ENCODE measurements at regions not wholly inside any gene's neighbourhood (a gene's known extent, or its start where the extent isn't known, plus 50 kb on each side); places are given as distances from the start of the nearest gene placed in this dataset.

DNA sequence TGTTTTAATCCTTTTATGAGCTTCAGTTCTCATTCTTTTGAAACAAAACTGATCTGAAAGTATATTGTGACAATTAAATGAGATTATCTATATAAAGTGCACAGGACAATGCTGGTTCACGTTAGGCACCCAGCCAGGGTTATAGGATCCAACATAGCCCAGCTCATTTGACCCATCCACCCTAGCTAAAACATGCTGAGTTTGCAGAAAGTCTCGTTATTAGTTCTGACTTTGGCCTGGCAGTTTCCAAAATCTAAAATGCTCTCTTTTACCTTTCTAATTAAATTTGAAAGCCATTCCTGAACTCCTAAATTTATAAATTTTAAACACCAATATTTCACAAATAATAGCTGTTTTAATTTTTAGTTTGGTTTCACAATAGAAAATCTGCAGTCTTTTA is 131.9 kb upstream of the PTPRD start:
- H3K4me2 ChIP-seq (ENCODE audit: insufficient read depth, low read length) = no peak overlapping the region
- H3K4me3 ChIP-seq (ENCODE audit: low read depth in 1 of 2, low read length in 2 of 2) = no peak overlapping the region
- ATAC-seq (ENCODE audit: insufficient read depth, low read depth) (no peak), DNase-seq (no peak)
- H3K4me1 ChIP-seq (ENCODE audit: insufficient read depth, low read length) = no peaks in the 10 kb centered on the region
- no peaks in the 10 kb centered on the region for H3K36me3 ChIP-seq (ENCODE audit: insufficient read depth, low read length)
- H3K9me3 ChIP-seq (ENCODE audit: insufficient read depth, low read length, severe bottlenecking) = no peaks in the 10 kb centered on the region
- no peak for TF ChIP-seq EZH2 (IDR thresholded peaks at IDR 0.05; ENCODE audit: borderline replicate concordance, low read depth, low read length, severe bottlenecking)
- TF ChIP-seq, protein P1, sequence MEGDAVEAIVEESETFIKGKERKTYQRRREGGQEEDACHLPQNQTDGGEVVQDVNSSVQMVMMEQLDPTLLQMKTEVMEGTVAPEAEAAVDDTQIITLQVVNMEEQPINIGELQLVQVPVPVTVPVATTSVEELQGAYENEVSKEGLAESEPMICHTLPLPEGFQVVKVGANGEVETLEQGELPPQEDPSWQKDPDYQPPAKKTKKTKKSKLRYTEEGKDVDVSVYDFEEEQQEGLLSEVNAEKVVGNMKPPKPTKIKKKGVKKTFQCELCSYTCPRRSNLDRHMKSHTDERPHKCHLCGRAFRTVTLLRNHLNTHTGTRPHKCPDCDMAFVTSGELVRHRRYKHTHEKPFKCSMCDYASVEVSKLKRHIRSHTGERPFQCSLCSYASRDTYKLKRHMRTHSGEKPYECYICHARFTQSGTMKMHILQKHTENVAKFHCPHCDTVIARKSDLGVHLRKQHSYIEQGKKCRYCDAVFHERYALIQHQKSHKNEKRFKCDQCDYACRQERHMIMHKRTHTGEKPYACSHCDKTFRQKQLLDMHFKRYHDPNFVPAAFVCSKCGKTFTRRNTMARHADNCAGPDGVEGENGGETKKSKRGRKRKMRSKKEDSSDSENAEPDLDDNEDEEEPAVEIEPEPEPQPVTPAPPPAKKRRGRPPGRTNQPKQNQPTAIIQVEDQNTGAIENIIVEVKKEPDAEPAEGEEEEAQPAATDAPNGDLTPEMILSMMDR (IDR thresholded peaks at IDR 0.05; ENCODE audit: borderline replicate concordance, extremely low read depth, low read length, poor library complexity, severe bottlenecking) = no peak
- no peak overlapping the region for H3K9ac ChIP-seq (ENCODE audit: low read depth, low read length)
- H3K27ac ChIP-seq (ENCODE audit: low read length) = no peak overlapping the region
- no peaks in the 10 kb centered on the region for H3K27me3 ChIP-seq (ENCODE audit: insufficient read depth, low read length, poor library complexity)
- no peaks in the 10 kb centered on the region for H4K20me1 ChIP-seq (ENCODE audit: insufficient read depth, low read length)
- no peak overlapping the region for H2AFZ ChIP-seq (ENCODE audit: low read depth, low read length)
- H3K79me2 ChIP-seq (ENCODE audit: insufficient read depth, low read length) = no peaks in the 10 kb centered on the region

DNA sequence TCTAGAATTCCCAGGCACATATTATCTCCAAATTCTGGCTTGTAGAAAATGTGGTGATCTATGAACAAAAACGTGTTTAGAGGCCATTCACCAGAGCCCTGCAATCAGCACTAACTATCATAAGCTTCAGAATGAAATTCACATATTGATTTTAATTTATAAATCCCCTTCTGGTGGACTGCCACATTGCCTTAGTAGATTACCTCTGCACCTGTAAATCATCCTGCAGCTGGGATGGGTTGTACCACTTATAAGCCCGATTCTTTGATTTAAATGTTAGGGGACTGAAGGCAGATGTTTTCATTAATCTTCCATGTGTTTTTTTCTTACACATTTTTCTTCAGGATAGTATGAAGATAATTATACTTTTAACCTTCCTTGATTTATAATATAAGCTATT is 140.7 kb upstream of the PTPRD start:
- DNase-seq (no peak), ATAC-seq (ENCODE audit: insufficient read depth, low read depth) (no peak)
- no peak overlapping the region for H3K4me2 ChIP-seq (ENCODE audit: insufficient read depth, low read length)
- H3K27me3 ChIP-seq (ENCODE audit: insufficient read depth, low read length, poor library complexity) = no peaks in the 10 kb centered on the region
- H4K20me1 ChIP-seq (ENCODE audit: insufficient read depth, low read length) = no peaks in the 10 kb centered on the region
- H3K4me1 ChIP-seq (ENCODE audit: insufficient read depth, low read length) = no peaks in the 10 kb centered on the region
- H3K79me2 ChIP-seq (ENCODE audit: insufficient read depth, low read length) = no peaks in the 10 kb centered on the region
- no peak overlapping the region for H3K4me3 ChIP-seq (ENCODE audit: low read depth in 1 of 2, low read length in 2 of 2)
- no peaks in the 10 kb centered on the region for H3K36me3 ChIP-seq (ENCODE audit: insufficient read depth, low read length)
- TF ChIP-seq, protein P1 (IDR thresholded peaks at IDR 0.05; ENCODE audit: borderline replicate concordance, extremely low read depth, low read length, poor library complexity, severe bottlenecking) = no peak
- no peak for TF ChIP-seq EZH2 (IDR thresholded peaks at IDR 0.05; ENCODE audit: borderline replicate concordance, low read depth, low read length, severe bottlenecking)
- no peaks in the 10 kb centered on the region for H3K9me3 ChIP-seq (ENCODE audit: insufficient read depth, low read length, severe bottlenecking)
- H3K9ac ChIP-seq (ENCODE audit: low read depth, low read length) = no peak overlapping the region
- H2AFZ ChIP-seq (ENCODE audit: low read depth, low read length) = no peak overlapping the region
- no peak overlapping the region for H3K27ac ChIP-seq (ENCODE audit: low read length)

DNA sequence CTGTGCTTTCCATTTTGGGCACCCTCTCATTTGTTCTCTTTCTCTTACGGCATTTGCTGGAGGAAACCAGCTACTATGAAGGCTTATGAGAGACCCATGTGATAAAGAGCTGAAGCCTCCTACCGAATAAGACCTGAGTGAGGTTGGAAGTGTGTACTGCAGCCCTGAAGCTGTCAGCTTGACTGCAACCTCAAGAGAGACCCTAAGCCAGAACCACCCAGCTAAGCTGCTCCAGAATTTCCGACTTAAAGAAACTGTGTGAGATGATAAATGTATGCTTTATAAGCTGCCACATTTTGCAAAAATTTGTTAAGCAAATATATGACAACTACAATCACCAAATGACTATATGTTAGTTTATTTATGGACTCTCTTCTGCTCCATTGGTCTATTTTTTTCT is 151.7 kb upstream of the PTPRD start:
- no peaks in the 10 kb centered on the region for H4K20me1 ChIP-seq (ENCODE audit: insufficient read depth, low read length)
- no peaks in the 10 kb centered on the region for H3K4me1 ChIP-seq (ENCODE audit: insufficient read depth, low read length)
- ATAC-seq (ENCODE audit: insufficient read depth, low read depth) (no peak), DNase-seq (no peak)
- no peak overlapping the region for H2AFZ ChIP-seq (ENCODE audit: low read depth, low read length)
- no peak for TF ChIP-seq EZH2 (IDR thresholded peaks at IDR 0.05; ENCODE audit: borderline replicate concordance, low read depth, low read length, severe bottlenecking)
- TF ChIP-seq, protein P1 (IDR thresholded peaks at IDR 0.05; ENCODE audit: borderline replicate concordance, extremely low read depth, low read length, poor library complexity, severe bottlenecking) = no peak
- no peak overlapping the region for H3K9ac ChIP-seq (ENCODE audit: low read depth, low read length)
- H3K9me3 ChIP-seq (ENCODE audit: insufficient read depth, low read length, severe bottlenecking) = no peaks in the 10 kb centered on the region
- no peak overlapping the region for H3K4me2 ChIP-seq (ENCODE audit: insufficient read depth, low read length)
- no peaks in the 10 kb centered on the region for H3K79me2 ChIP-seq (ENCODE audit: insufficient read depth, low read length)
- no peaks in the 10 kb centered on the region for H3K36me3 ChIP-seq (ENCODE audit: insufficient read depth, low read length)
- H3K27ac ChIP-seq (ENCODE audit: low read length) = no peak overlapping the region
- no peaks in the 10 kb centered on the region for H3K27me3 ChIP-seq (ENCODE audit: insufficient read depth, low read length, poor library complexity)
- no peak overlapping the region for H3K4me3 ChIP-seq (ENCODE audit: low read depth in 1 of 2, low read length in 2 of 2)

DNA sequence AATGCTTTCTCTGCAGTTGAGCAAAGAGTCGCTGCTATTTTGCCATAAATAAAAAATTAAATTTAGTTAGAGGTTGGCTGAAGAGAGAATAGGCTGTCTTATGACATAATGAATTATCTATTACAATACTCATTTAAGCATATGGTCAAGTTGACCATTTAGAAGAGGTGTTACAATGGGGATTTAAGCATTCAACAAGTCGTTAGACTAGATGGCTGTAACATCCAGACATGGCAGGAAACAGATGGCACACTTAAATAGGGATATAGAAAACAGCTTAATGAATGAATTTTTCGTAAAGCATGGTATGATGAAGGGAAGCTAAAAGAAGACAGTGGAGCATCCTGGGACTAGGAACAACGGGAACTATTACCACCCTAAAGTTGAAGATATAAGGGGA is 160.3 kb upstream of the PTPRD start:
- no peak for DNase-seq
- Histone ChIP-seq H3K9me3 (ENCODE audit: insufficient read depth, low read length, severe bottlenecking) (no peaks in the 10 kb centered on the region), H4K20me1 (ENCODE audit: insufficient read depth, low read length) (no peaks in the 10 kb centered on the region), H3K36me3 (ENCODE audit: insufficient read depth, low read length) (no peaks in the 10 kb centered on the region), H3K4me2 (ENCODE audit: insufficient read depth, low read length) (no peak overlapping the region), H3K4me3 (ENCODE audit: low read depth in 1 of 2, low read length in 2 of 2) (no peak overlapping the region), H3K27ac (ENCODE audit: low read length) (no peak overlapping the region), H3K27me3 (ENCODE audit: insufficient read depth, low read length, poor library complexity) (no peaks in the 10 kb centered on the region), H3K79me2 (ENCODE audit: insufficient read depth, low read length) (no peaks in the 10 kb centered on the region), H2AFZ (ENCODE audit: low read depth, low read length) (no peak overlapping the region), H3K9ac (ENCODE audit: low read depth, low read length) (no peak overlapping the region), H3K4me1 (ENCODE audit: insufficient read depth, low read length) (no peaks in the 10 kb centered on the region)
- TF ChIP-seq, protein P1 (IDR thresholded peaks at IDR 0.05; ENCODE audit: borderline replicate concordance, extremely low read depth, low read length, poor library complexity, severe bottlenecking) = no peak
- no peak for TF ChIP-seq EZH2 (IDR thresholded peaks at IDR 0.05; ENCODE audit: borderline replicate concordance, low read depth, low read length, severe bottlenecking)
- ATAC-seq (ENCODE audit: insufficient read depth, low read depth) = no peak
